OCI-LY7 (cell line): ENCODE measurements at regions not wholly inside any gene's neighbourhood (a gene's known extent, or its start where the extent isn't known, plus 50 kb on each side); places are given as distances from the start of the nearest gene placed in this dataset.

Experiments
- EZH2phosphoT487 ChIP-seq: fragments of 200-600 bp; sonication (generic); IDR thresholded peaks from 2 replicates; pipeline ENCODE4 v1.6.1; 2018; ENCODE audit warnings: low read depth, borderline replicate concordance, mild to moderate bottlenecking, mixed run types, antibody characterized with exemption, low read length, moderate library complexity, mixed read lengths
- TF ChIP-seq, protein P1 (sequence below): fragments of 200-600 bp; sonication (generic); conservative IDR thresholded peaks from 2 replicates; pipeline ENCODE4 v1.5.1; 2014; ENCODE audit warnings: mild to moderate bottlenecking, antibody characterized with exemption, low read length, moderate library complexity, mixed read lengths

- TF ChIP-seq, protein P1, sequence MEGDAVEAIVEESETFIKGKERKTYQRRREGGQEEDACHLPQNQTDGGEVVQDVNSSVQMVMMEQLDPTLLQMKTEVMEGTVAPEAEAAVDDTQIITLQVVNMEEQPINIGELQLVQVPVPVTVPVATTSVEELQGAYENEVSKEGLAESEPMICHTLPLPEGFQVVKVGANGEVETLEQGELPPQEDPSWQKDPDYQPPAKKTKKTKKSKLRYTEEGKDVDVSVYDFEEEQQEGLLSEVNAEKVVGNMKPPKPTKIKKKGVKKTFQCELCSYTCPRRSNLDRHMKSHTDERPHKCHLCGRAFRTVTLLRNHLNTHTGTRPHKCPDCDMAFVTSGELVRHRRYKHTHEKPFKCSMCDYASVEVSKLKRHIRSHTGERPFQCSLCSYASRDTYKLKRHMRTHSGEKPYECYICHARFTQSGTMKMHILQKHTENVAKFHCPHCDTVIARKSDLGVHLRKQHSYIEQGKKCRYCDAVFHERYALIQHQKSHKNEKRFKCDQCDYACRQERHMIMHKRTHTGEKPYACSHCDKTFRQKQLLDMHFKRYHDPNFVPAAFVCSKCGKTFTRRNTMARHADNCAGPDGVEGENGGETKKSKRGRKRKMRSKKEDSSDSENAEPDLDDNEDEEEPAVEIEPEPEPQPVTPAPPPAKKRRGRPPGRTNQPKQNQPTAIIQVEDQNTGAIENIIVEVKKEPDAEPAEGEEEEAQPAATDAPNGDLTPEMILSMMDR, result no peak
- TF ChIP-seq EZH2phosphoT487, result no peak
These were observed 601.1 kb upstream of the NRXN1 start for GRCh38 chr2:51633073-51633472.
